ENCODE measurements at regions not wholly inside any gene's neighbourhood (a gene's known extent, or its start where the extent isn't known, plus 50 kb on each side); places are given as distances from the start of the nearest gene placed in this dataset.

- TF ChIP-seq CTCF (IDR thresholded peaks at IDR 0.05; ENCODE audit: borderline replicate concordance, extremely low read depth, low read length, poor library complexity, severe bottlenecking) (no peak), EZH2 (IDR thresholded peaks at IDR 0.05; ENCODE audit: borderline replicate concordance, low read depth, low read length, severe bottlenecking) (no peak)
Measured at GRCh38 chr17:65279456-65279855, 142.3 kb downstream of the RGS9 start.

All from DND-41 (cell line).